ENCODE measurements at regions not wholly inside any gene's neighbourhood (a gene's known extent, or its start where the extent isn't known, plus 50 kb on each side); places are given as distances from the start of the nearest gene placed in this dataset.

DNA sequence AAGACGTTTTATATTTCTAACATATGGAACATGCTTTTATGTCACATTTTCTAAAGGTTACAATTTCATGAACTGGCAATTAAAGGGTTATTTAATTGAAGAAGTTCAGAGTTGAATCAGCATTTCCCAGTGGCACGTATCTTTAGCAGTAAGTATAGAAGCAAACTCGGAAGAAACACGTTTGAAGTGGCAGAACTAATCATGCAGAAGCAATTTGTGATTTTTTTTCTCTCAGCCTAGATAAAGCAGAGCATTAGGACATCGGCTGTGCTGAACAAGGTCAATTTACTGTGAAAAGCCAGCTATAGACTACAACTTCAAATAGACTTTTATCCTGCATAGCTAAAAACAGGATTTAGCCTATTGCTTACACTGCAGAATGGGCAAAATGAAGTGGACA, 104.7 kb downstream of the ISL1 start:
- POLR2A ChIA-PET, result interaction anchor here (0.7 kb wide), 1 partner anchor 71 kb away, joined by 4 read pairs; no protein-coding TSS in a partner anchor
- H3K4me3 ChIP-seq (ENCODE audit: low read length), result no peak overlapping the region
- no peaks in the 10 kb centered on the region for H3K27me3 ChIP-seq (ENCODE audit: control insufficient read depth in 1 of 2, insufficient read depth in 2 of 2, low read length in 2 of 2)
- H3K36me3 Mint-ChIP-seq (ENCODE audit: low read depth), result no peaks in the 10 kb centered on the region
- no peak for ATAC-seq (ENCODE audit: poor library complexity)
- CTCF ChIA-PET, result no interaction called here
- H3K27ac Mint-ChIP-seq, result no peak overlapping the region
- H3K27me3 Mint-ChIP-seq, result no peaks in the 10 kb centered on the region
- H3K9me3 ChIP-seq (ENCODE audit: control insufficient read depth in 1 of 2, insufficient read depth in 1 of 2, low read length in 2 of 2), result peaks cover 0 to 5% of the 10 kb centered on the region in 2 experiments
- no peaks in the 10 kb centered on the region for H3K4me1 ChIP-seq (ENCODE audit: insufficient read depth, low read length)
- intact Hi-C loops (cut with DNase I, micrococcal nuclease), result no loop called here
- H3K4me1 Mint-ChIP-seq (ENCODE audit: low read depth), result no peaks in the 10 kb centered on the region
- peaks cover 7% of the 10 kb centered on the region for H3K9me3 Mint-ChIP-seq
- H3K27ac ChIP-seq (ENCODE audit: low read depth in 1 of 2, low read length in 2 of 2), result no peak overlapping the region
- no peak overlapping the region for H3K4me3 Mint-ChIP-seq
- TF ChIP-seq, protein P1, sequence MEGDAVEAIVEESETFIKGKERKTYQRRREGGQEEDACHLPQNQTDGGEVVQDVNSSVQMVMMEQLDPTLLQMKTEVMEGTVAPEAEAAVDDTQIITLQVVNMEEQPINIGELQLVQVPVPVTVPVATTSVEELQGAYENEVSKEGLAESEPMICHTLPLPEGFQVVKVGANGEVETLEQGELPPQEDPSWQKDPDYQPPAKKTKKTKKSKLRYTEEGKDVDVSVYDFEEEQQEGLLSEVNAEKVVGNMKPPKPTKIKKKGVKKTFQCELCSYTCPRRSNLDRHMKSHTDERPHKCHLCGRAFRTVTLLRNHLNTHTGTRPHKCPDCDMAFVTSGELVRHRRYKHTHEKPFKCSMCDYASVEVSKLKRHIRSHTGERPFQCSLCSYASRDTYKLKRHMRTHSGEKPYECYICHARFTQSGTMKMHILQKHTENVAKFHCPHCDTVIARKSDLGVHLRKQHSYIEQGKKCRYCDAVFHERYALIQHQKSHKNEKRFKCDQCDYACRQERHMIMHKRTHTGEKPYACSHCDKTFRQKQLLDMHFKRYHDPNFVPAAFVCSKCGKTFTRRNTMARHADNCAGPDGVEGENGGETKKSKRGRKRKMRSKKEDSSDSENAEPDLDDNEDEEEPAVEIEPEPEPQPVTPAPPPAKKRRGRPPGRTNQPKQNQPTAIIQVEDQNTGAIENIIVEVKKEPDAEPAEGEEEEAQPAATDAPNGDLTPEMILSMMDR (IDR thresholded peaks at IDR 0.05), result no peak
- H3K36me3 ChIP-seq (ENCODE audit: insufficient read depth, low read length), result no peaks in the 10 kb centered on the region
- no peak for DNase-seq

- Histone ChIP-seq H3K36me3 (ENCODE audit: insufficient read depth, low read length) (no peaks in the 10 kb centered on the region), H3K4me3 (ENCODE audit: low read length) (no peak overlapping the region), H3K9me3 (ENCODE audit: control insufficient read depth in 1 of 2, insufficient read depth in 1 of 2, low read length in 2 of 2) (peaks cover 0 to 5% of the 10 kb centered on the region in 2 experiments), H3K4me1 (ENCODE audit: insufficient read depth, low read length) (no peaks in the 10 kb centered on the region), H3K27me3 (ENCODE audit: control insufficient read depth in 1 of 2, insufficient read depth in 2 of 2, low read length in 2 of 2) (no peaks in the 10 kb centered on the region), H3K27ac (ENCODE audit: low read depth in 1 of 2, low read length in 2 of 2) (no peak overlapping the region)
- no peaks in the 10 kb centered on the region for H3K27me3 Mint-ChIP-seq
- peaks cover 7% of the 10 kb centered on the region for H3K9me3 Mint-ChIP-seq
- intact Hi-C loops (cut with DNase I, micrococcal nuclease), result no loop called here
- no peak overlapping the region for H3K4me3 Mint-ChIP-seq
- ATAC-seq (ENCODE audit: poor library complexity) (no peak), DNase-seq (no peak)
- H3K4me1 Mint-ChIP-seq (ENCODE audit: low read depth), result no peaks in the 10 kb centered on the region
- ChIA-PET POLR2A (no interaction called here), CTCF (no interaction called here)
- TF ChIP-seq, protein P1 (IDR thresholded peaks at IDR 0.05), result no peak
- no peaks in the 10 kb centered on the region for H3K36me3 Mint-ChIP-seq (ENCODE audit: low read depth)
- no peak overlapping the region for H3K27ac Mint-ChIP-seq
These were observed 105.8 kb downstream of the ISL1 start for GRCh38 chr5:51488803-51489642.

DNA sequence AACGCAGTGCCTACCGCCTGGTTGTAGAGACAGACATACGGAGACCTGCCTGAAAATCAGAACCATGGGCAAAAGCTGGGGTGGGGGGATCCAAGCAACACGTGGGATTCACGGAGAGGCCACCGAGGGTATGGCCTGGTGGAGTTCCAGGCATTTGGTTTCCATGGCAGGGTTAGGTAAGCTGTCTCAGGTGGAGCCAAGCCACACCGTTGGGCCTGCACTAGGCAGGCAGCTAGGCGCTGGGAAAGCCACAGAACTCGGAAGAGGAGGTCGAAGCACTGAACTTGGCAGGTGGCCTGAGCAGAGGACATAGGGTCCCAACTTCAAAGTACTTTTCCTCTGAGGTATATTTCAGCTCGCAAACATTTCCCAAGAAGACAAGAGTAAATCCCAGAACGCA, 111.6 kb downstream of the ISL1 start:
- Histone ChIP-seq H3K4me3 (ENCODE audit: low read length) (no peak overlapping the region), H3K36me3 (ENCODE audit: insufficient read depth, low read length) (no peaks in the 10 kb centered on the region), H3K27me3 (ENCODE audit: control insufficient read depth in 1 of 2, insufficient read depth in 2 of 2, low read length in 2 of 2) (no peaks in the 10 kb centered on the region), H3K27ac (ENCODE audit: low read depth in 1 of 2, low read length in 2 of 2) (no peak overlapping the region), H3K9me3 (ENCODE audit: control insufficient read depth in 1 of 2, insufficient read depth in 1 of 2, low read length in 2 of 2) (peaks cover 0 to 10% of the 10 kb centered on the region in 2 experiments), H3K4me1 (ENCODE audit: insufficient read depth, low read length) (no peaks in the 10 kb centered on the region)
- ChIA-PET CTCF (no interaction called here), POLR2A (no interaction called here)
- Mint-ChIP-seq H3K9me3 (peaks cover 8% of the 10 kb centered on the region), H3K36me3 (ENCODE audit: low read depth) (no peaks in the 10 kb centered on the region), H3K27me3 (no peaks in the 10 kb centered on the region), H3K4me1 (ENCODE audit: low read depth) (no peaks in the 10 kb centered on the region), H3K4me3 (no peak overlapping the region), H3K27ac (no peak overlapping the region)
- DNase-seq (peak in 1 of 14 experiments; percentile 3), ATAC-seq (ENCODE audit: poor library complexity) (no peak)
- intact Hi-C loops (cut with DNase I, micrococcal nuclease), result no loop called here
- TF ChIP-seq, protein P1 (IDR thresholded peaks at IDR 0.05), result no peak
